HG02763 (cell line): ENCODE measurements at regions not wholly inside any gene's neighbourhood (a gene's known extent, or its start where the extent isn't known, plus 50 kb on each side); places are given as distances from the start of the nearest gene placed in this dataset.

ENCODE experiments used
- ATAC-seq: cut with Tn5 transposase; IDR thresholded peaks from one replicate; pipeline ENCODE4 v1.9.1; 2021; ENCODE audit warnings: mild to moderate bottlenecking, moderate library complexity; ENCODE audit not compliant: unreplicated experiment

DNA sequence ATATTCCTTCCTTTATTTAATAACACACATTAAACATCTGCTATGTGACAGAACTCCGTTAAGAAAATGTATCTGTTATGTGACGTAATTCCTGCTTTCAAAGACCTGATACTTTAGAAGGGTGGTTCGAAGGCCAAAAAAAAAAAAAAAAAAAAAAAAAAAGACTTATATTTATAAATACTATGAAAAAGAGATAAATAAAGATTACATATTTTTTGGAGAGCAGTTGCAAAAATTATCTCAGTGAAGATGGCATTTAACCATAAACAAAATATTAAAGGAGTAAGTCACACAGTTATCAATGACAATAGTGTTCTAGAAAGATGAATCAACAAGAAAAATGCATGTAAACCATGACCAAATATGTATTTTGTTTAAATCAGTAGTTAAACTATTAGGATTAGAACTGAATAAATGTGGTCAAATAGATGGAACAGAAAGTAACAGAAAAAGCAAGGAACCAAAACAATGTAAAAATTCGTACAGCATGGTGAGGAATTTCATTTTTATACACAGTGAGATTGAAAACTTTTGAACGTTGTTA lies 612.3 kb upstream of the SLITRK5 start:
- no peak for ATAC-seq

GRCh38 chr13:87078947-87079795 lies 592.0 kb upstream of the SLITRK5 start:
- no peak for ATAC-seq

DNA sequence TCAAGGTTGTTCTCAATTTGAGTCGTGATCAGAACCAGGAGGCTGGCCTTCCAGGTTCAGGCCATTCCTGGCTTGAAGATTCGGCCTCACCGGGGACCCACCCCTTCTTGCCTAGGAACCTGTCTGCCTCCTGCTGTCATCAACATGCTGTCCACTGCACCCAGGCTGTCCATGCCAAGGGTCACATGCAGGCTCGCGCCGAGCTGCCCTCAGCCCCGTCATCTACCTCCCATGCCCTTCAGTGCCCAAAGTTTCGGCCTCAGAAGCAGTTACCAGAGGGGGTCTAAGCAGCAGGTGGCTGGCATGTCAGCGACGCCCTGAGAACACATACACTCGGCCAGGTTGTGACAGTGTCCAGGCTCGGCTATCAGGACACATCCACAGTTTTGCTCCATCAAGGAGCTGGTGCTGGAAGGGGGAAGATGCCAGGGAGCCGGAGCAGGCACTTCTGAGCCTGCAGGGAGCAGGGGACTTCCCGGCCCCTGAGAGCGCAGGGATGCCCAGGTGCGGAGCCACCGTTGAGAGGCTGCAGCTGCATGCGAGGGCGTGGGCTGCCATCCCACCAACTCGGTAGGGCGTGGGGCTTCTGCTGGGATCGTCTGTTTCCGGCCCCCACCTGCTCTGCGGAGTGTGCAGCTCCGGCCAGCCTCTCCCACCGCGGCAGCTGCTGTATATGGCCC lies 590.9 kb upstream of the SLITRK5 start:
- no peak for ATAC-seq

- ATAC-seq = no peak
Observed at GRCh38 chr13:87084192-87084591, 587.0 kb upstream of the SLITRK5 start.

GRCh38 chr13:87087741-87088140 lies 583.4 kb upstream of the SLITRK5 start:
- ATAC-seq = no peak

GRCh38 chr13:87089391-87089790 lies 581.8 kb upstream of the SLITRK5 start:
- ATAC-seq = no peak

GRCh38 chr13:87093399-87093798 lies 577.8 kb upstream of the SLITRK5 start:
- ATAC-seq = no peak

DNA sequence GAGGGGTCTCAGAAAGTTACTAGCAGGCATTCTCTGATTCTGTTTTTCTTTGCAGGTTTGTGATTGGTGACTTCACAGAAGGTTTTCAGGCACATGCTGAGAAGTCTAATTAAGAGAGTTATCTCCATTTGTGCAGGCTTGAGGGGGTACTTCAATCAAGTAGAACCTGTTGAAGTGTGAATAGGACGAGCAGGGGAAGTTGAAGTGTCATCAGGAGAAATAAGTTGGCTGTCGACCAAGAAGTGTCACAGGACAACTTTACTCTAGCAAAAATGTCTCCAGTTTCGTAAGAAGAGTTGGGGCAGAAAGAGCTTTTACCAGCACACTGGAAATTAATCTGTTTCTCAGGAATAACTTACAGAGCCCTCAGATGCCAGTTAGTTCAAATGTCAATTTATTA lies 576.5 kb upstream of the SLITRK5 start:
- no peak for ATAC-seq

DNA sequence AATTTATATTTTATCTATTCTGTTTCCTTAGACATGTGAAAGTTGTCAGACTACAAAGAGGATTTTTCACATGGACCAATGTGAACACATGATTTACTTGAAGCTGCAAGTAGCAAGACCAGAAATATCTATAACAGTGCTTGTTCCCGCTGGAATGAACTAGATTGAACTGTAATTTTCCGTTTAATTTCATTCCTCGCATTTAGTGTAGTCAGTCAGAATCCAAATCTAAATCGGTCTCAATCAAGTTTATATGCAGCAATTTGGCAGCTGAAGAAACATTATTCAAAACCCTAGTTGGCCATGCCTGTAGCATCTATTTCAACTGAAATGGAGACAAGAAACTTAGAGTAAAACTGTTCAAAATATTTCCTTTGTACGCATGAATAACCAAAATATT lies 570.7 kb upstream of the SLITRK5 start:
- ATAC-seq = no peak

- ATAC-seq = no peak
Observed at GRCh38 chr13:87107651-87108050, 563.5 kb upstream of the SLITRK5 start.

DNA sequence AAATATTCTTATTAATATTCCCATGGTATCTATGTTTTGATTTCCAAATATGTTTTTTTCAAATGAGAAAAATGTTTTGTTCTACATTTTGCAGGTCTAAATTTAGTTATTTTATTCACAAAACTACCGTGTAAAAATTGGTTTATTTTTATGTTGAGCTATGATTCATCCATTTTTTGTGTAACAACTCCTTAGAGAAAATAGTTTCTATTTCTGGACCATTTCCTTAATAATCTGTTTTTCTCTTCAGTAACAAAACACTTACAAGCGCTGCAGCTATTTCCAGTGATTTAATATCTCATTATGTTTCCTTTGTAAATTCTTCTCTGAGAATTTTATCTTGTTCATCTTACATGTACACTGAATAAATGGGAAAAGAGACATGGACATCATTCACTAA lies 550.7 kb upstream of the SLITRK5 start:
- no peak for ATAC-seq

GRCh38 chr13:87122551-87122950 lies 548.6 kb upstream of the SLITRK5 start:
- no peak for ATAC-seq

GRCh38 chr13:87123987-87124784 lies 547.0 kb upstream of the SLITRK5 start:
- ATAC-seq = no peak

DNA sequence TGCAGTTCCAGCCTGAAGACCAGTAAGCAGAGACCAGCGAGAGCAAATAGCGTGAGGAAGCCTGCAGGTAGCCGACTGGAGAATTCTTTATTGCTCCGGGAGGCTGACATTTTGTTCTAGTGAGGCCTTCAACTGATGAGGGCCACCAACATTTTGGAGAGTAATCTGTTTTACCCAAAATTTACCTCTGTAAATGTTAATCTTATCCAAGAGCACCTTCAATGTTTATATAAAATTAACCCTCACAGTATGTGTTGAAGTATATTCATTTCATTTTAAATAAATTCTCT lies 546.4 kb upstream of the SLITRK5 start:
- ATAC-seq = no peak

- ATAC-seq = no peak
Observed at GRCh38 chr13:87128036-87128435, 543.1 kb upstream of the SLITRK5 start.

- no peak for ATAC-seq
Observed at GRCh38 chr13:87128491-87128890, 542.7 kb upstream of the SLITRK5 start.

- no peak for ATAC-seq
Observed at GRCh38 chr13:87129602-87130300, 541.4 kb upstream of the SLITRK5 start.

GRCh38 chr13:87130423-87130822 lies 540.7 kb upstream of the SLITRK5 start:
- ATAC-seq = no peak

DNA sequence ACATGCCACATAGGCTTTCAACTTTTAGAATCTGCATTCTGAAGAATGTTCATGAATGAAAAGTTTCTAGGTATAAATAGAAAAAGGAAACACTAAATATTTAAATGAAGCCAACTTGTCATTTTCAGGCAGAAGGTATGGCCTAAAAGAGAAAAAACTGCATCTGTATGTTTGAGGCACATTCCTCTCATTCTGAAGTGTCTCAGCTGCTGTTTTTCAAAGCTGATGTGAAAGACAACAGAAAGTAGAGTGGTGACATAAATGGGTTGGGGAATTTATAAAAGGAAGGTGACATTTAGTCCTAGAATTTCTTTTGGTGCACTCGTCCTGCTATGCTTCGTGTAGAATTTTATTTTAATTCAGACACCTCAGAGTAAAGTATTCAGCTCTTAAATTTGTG lies 539.6 kb upstream of the SLITRK5 start:
- no peak for ATAC-seq

- ATAC-seq = no peak
Observed at GRCh38 chr13:87138866-87139265, 532.3 kb upstream of the SLITRK5 start.

- no peak for ATAC-seq
Observed at GRCh38 chr13:87147076-87147475, 524.1 kb upstream of the SLITRK5 start.
